Activated T-cell treated with anti-CD3 and anti-CD28 coated beads, Interleukin-2, amount 50 U/mL, for 72 hours (primary cell): ENCODE measurements at regions not wholly inside any gene's neighbourhood (a gene's known extent, or its start where the extent isn't known, plus 50 kb on each side); places are given as distances from the start of the nearest gene placed in this dataset.

ENCODE experiments used
- ATAC-seq, 2 donors: fragments of 150-1000 bp; cut with Tn5 transposase; replicated peaks in 1 of 2; 2 replicates each; pipeline ENCODE4 v1.10.0; 2021; ENCODE audit warnings: moderate library complexity in 2 of 2, mild to moderate bottlenecking in 1 of 2
- DNase-seq, 2 donors: peaks; one replicate each; pipeline ENCODE4 v3.0.0; 2021 to 2022; ENCODE audit warnings: mixed read lengths in 1 of 2
- H3K27ac Mint-ChIP-seq: one replicate; pipeline ENCODE4 v1.8.0; 2022; ENCODE audit warnings: mild to moderate bottlenecking, moderate library complexity, mixed read lengths
- H3K27me3 Mint-ChIP-seq: one replicate; pipeline ENCODE4 v1.8.0; 2022; ENCODE audit warnings: low read depth, mixed read lengths
- H3K36me3 Mint-ChIP-seq, 2 donors: one replicate each; pipeline ENCODE4 v1.8.0; 2022; ENCODE audit warnings: mixed read lengths in 2 of 2, mild to moderate bottlenecking in 1 of 2; ENCODE audit not compliant: insufficient read depth in 2 of 2
- H3K4me1 Mint-ChIP-seq: one replicate; pipeline ENCODE4 v1.8.0; 2022; ENCODE audit warnings: low read depth, mixed read lengths
- H3K4me3 Mint-ChIP-seq, 2 donors: one replicate each; pipeline ENCODE4 v1.8.0; 2022; ENCODE audit warnings: mild to moderate bottlenecking in 2 of 2, mixed read lengths in 2 of 2, moderate library complexity in 2 of 2
- H3K9me3 Mint-ChIP-seq, 2 donors: one replicate each; pipeline ENCODE4 v1.8.0; 2022; ENCODE audit warnings: mixed read lengths in 2 of 2

DNA sequence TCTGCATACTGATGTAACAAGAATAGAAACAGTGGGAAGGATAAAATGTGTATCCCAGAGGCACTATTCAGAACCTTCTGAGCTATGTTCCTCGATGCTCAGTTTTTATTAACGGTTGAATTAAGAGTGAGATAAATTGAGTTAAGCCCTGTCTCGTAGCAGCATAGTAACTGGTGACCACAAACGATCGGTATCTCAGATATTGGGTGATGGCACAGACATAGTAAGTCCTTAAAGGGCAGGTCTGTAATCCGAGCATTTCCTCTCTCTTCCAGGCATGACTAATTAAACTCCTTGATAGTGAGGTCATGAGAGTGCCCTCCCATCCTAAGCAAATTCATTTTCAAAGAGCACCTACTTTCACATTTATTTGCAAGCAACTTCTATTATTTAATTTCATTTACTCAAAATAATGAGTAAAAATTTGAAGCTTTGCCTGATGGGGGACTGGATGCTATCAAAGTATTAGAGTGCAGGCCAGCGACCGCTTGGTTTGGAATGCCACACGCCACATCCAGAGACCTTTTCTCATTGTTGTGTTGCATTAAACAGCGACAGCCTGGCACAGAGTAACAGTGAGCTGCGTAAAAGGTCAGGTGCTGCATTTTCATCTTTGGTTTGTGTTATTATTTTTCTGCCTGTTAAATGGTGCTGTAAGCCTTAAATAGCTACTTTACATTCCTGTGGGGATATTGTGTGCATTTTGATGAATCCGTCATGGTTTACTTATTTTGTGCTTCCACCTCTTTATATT lies 101.9 kb downstream of the PCDH7 start:
- Mint-ChIP-seq H3K9me3 (peaks cover 5 to 10% of the 10 kb centered on the region in 2 donors), H3K27me3 (no peaks in the 10 kb centered on the region), H3K4me1 (no peaks in the 10 kb centered on the region), H3K36me3 (no peaks in the 10 kb centered on the region), H3K4me3 (no peak overlapping the region), H3K27ac (no peak overlapping the region)
- no peak for ATAC-seq
- no peak for DNase-seq

DNA sequence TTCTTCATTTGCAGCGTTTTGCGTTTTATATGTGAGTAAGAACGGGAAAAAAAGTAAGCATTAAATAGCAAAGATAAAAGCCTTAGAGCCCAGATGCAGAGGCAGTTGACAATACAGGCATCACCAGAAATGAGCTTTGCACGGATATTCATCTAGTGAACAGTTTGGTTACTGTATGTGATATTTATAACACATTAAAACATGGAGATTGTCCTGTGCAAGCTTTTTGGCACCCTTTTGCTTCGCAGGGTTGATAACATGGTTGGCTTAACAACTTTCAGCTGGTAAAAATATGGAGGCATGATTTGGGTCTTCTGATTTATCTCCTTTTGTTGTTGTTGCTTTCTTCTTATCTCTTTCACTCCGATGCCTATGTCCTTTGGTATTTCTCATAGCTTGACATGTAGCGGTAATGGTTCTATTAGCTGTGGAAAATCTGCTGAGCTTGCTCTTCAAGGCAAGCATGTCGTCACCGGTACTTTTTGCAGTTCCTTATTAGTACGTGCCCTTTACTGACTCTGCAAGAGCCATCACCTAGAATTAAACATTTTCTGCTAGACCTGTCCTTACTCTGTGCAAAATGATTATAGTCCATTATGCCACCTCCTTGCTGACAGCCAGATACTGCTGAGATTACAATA lies 102.9 kb downstream of the PCDH7 start:
- no peaks in the 10 kb centered on the region for H3K27me3 Mint-ChIP-seq
- no peaks in the 10 kb centered on the region for H3K4me1 Mint-ChIP-seq
- H3K4me3 Mint-ChIP-seq: no peak overlapping the region
- H3K27ac Mint-ChIP-seq: no peak overlapping the region
- ATAC-seq (no peak), DNase-seq (no peak)
- H3K36me3 Mint-ChIP-seq: no peaks in the 10 kb centered on the region
- peaks cover 5% of the 10 kb centered on the region in 2 donors for H3K9me3 Mint-ChIP-seq

DNA sequence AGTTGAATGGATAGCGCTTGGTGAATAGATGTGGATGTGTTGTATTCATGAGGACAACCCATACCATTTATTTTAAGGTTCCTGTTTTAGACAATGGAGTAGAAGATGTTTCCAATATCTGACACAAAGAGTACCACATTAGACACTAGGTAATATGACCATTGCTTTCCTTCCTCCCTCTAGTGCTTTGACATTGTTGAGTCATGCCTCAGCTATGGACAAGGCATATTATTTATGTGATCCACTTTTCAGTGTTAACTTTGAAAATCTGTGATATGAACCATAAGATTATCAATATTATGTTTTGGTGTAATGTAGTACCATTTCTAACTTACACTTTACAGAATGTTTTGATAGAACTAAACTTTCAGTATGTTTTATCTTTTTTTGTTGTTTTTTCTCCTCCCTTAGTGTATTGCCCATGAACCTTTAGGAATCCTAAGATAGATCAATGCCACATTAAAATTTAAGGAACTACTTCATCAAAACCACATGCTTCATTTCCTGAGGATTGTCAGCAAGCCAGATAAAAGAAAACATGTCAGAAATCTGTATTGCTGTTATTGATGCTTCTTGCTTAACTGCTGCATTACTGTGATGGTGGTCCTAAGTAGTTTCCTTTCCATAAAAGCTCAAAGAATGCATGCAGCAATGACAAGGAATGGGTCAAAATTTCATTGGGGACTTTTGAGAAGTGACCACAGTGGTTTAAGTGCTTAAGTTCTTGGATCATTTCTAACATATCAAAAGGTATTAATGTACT lies 105.0 kb downstream of the PCDH7 start:
- H3K27ac Mint-ChIP-seq: no peak overlapping the region
- no peaks in the 10 kb centered on the region for H3K27me3 Mint-ChIP-seq
- DNase-seq (no peak), ATAC-seq (no peak)
- no peak overlapping the region for H3K4me3 Mint-ChIP-seq
- peaks cover 5% of the 10 kb centered on the region in 2 donors for H3K9me3 Mint-ChIP-seq
- no peaks in the 10 kb centered on the region for H3K4me1 Mint-ChIP-seq
- no peaks in the 10 kb centered on the region for H3K36me3 Mint-ChIP-seq

DNA sequence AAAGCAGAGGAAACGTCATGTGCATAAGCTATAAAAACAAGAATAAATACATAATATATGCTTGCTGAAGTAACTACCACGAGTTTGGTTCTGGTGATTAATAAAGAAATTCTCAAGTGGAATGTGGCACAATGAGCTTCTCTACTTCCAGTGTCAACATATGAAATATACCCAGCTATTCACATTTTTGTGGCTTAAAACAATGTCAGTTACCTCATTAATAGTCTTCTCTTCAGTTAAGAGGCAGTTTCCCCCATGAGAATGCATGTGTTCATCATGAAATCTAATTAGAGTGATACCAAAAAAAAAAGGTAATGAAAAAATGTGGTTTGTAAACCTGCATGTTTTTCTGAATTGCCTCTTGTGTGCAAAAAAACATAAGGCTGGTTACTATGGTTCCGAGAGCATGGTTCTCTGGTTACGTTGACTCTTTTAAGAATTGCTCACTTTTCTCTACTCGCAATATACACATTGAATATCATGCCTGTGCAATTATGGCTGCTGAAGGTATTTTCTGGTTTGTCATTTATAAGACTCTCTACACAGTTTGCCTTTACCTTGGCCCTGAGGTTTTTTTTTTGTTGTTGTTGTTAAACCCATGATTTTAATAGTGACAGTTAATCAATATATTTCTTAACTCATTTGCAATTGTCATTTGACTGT lies 108.2 kb downstream of the PCDH7 start:
- DNase-seq: no peak
- Mint-ChIP-seq H3K27ac (no peak overlapping the region), H3K36me3 (no peaks in the 10 kb centered on the region), H3K4me1 (no peaks in the 10 kb centered on the region), H3K27me3 (no peaks in the 10 kb centered on the region), H3K9me3 (peaks cover 7 to 10% of the 10 kb centered on the region in 2 donors), H3K4me3 (no peak overlapping the region)
- no peak for ATAC-seq

DNA sequence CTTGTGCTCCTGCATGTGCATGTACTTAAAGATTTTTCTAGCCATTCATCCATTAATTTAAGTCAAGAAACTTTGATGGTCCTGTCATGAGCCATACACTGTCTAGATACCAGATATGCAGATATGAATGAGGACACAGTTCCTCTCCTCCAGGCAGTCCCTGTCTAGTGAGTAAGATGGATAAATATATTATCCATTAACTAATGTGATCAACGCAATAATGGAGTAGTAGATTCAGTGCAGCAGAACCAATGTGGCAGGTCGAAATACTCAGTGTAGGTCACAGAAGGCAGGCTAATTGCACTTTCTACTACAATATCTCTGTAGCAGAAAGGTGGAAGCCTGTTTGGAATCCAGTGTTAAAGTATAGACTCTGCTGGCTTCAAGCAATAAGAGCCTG lies 112.5 kb downstream of the PCDH7 start:
- no peaks in the 10 kb centered on the region for H3K27me3 Mint-ChIP-seq
- no peaks in the 10 kb centered on the region for H3K36me3 Mint-ChIP-seq
- no peak overlapping the region for H3K4me3 Mint-ChIP-seq
- H3K27ac Mint-ChIP-seq: no peak overlapping the region
- no peak for DNase-seq
- ATAC-seq: no peak
- peaks cover 9 to 11% of the 10 kb centered on the region in 2 donors for H3K9me3 Mint-ChIP-seq
- H3K4me1 Mint-ChIP-seq: no peaks in the 10 kb centered on the region

DNA sequence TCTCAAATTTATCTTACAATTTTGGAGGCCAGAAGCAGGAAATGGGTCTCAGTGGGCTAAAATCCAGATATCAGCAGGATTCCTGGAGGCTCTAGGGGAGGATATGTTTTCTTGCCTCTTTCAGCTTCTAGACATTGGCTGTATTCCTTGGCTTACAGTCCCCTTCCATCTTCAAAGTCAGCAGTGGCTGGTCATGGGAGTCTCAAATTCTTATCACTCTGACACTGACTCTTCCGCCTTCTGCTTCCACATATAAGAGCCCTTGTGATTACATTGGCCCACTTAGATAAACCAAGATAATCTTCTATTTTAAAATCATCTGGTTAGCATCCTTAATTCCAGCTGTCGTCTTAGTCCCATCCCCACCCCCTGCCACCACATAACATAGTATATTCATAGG lies 113.0 kb downstream of the PCDH7 start:
- no peak for ATAC-seq

DNA sequence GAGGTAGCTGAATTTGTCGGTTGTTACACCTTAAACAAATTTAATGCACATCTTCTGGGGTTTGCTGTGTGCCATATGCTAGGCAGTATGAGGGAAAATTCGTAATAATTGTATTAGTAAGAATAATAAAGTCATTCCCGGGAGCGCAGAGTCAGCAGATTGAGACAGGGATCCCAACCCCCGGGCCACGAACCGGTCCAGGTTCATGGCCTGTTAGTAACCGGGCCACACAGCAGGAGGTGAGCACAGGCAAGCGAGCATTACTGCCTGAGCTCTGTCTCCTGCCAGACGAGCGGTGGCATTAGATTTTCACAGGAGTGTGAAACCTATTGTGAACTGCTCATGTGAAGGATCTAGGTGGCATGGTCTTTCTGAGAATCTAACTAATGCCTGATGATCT lies 114.9 kb downstream of the PCDH7 start:
- Mint-ChIP-seq H3K4me3 (no peak overlapping the region), H3K4me1 (no peaks in the 10 kb centered on the region), H3K27me3 (no peaks in the 10 kb centered on the region), H3K36me3 (no peaks in the 10 kb centered on the region), H3K9me3 (peaks cover 10 to 14% of the 10 kb centered on the region in 2 donors), H3K27ac (no peak overlapping the region)
- DNase-seq (no peak), ATAC-seq (no peak)

More for the DNA sequence above, 113.0 kb downstream of the PCDH7 start:
- Mint-ChIP-seq H3K27ac (no peak overlapping the region), H3K4me1 (no peaks in the 10 kb centered on the region), H3K27me3 (no peaks in the 10 kb centered on the region), H3K4me3 (no peak overlapping the region), H3K36me3 (no peaks in the 10 kb centered on the region), H3K9me3 (peaks cover 9 to 11% of the 10 kb centered on the region in 2 donors)
- no peak for DNase-seq

DNA sequence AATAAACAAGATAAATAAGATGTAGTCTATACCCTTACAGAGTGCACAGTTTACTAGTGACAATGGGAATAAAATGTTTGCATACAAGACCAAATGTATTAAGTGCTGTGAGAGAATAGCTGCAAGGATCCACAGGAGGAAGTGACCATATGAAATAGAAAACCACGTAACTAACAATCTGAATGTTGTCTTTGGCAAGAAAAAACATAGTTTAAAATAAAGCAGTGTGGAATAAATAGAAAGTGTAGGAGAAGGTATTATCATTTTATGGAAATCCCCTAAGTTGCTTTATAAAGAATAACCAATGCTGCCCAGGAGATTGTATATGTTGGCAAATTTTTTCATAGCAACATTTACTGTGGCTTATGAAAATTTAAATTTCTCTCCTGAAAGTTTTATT lies 116.1 kb downstream of the PCDH7 start:
- DNase-seq (no peak), ATAC-seq (no peak)
- no peaks in the 10 kb centered on the region for H3K4me1 Mint-ChIP-seq
- H3K9me3 Mint-ChIP-seq: peaks cover 7 to 8% of the 10 kb centered on the region in 2 donors
- no peaks in the 10 kb centered on the region for H3K36me3 Mint-ChIP-seq
- H3K27ac Mint-ChIP-seq: no peak overlapping the region
- H3K4me3 Mint-ChIP-seq: no peak overlapping the region
- no peaks in the 10 kb centered on the region for H3K27me3 Mint-ChIP-seq

DNA sequence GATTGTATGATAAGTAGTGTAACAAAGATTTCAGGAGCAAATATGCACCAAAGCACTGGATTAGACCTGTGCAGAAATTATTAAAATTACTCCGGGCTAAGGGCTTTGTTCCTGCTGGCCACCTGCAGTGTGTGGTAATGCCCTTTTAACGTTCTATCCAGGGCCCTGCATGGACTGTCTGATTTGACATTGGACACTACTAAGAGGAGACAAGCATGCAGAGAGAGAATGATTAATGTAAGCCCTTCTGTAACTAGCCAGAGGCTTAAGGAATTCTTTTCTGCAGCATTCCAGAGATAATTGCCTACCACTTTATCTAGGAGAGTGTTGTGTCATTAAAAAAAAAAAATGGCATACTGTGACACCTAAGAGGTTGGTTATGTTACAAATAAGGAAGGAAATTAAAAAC lies 117.0 kb downstream of the PCDH7 start:
- H3K27me3 Mint-ChIP-seq: no peaks in the 10 kb centered on the region
- no peak for DNase-seq
- no peak overlapping the region for H3K4me3 Mint-ChIP-seq
- peaks cover 7 to 8% of the 10 kb centered on the region in 2 donors for H3K9me3 Mint-ChIP-seq
- H3K4me1 Mint-ChIP-seq: no peaks in the 10 kb centered on the region
- ATAC-seq: no peak
- H3K36me3 Mint-ChIP-seq: no peaks in the 10 kb centered on the region
- H3K27ac Mint-ChIP-seq: no peak overlapping the region

DNA sequence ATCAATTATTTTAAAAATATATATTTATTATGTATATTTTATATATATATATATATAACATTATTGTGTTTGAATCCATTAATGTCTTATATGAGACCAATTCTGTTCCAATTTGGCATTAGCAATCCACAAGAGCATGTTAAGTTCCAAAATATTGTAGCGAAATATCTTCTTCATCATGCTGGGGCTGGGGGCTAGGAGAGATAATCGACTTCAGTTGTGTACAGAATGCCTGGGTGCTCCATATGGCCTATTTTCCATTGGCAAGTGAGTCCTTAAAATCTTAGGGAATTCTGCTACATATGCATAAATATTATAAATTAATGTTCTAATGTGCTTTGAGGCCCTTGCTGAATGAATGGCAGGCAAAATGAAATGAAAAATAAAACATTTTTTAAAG lies 117.7 kb downstream of the PCDH7 start:
- Mint-ChIP-seq H3K4me1 (no peaks in the 10 kb centered on the region), H3K9me3 (peaks cover 8 to 10% of the 10 kb centered on the region in 2 donors), H3K27ac (no peak overlapping the region), H3K4me3 (no peak overlapping the region), H3K36me3 (no peaks in the 10 kb centered on the region), H3K27me3 (no peaks in the 10 kb centered on the region)
- ATAC-seq (no peak), DNase-seq (no peak)

DNA sequence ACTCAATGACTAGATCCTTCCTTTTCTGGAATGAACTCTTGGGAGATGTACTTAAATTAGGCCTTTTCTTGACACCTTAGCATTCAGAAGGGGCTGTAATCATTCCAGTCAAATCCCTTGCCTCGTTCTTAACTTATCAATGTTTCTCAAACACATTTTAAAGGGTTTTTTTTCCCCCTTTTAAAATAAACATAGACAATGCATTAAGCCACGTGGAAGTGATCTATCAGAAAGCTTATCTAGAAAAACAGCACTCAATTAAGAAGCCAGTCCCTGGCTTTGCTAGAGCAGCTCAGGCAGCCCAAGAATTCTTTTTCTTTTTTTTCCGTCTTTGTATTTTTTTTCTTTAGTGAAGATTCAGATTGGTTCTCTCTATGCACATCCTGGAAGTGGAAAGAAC lies 118.2 kb downstream of the PCDH7 start:
- DNase-seq (no peak), ATAC-seq (no peak)
- no peaks in the 10 kb centered on the region for H3K27me3 Mint-ChIP-seq
- no peak overlapping the region for H3K4me3 Mint-ChIP-seq
- H3K4me1 Mint-ChIP-seq: no peaks in the 10 kb centered on the region
- H3K9me3 Mint-ChIP-seq: peaks cover 8 to 10% of the 10 kb centered on the region in 2 donors
- no peaks in the 10 kb centered on the region for H3K36me3 Mint-ChIP-seq
- no peak overlapping the region for H3K27ac Mint-ChIP-seq

DNA sequence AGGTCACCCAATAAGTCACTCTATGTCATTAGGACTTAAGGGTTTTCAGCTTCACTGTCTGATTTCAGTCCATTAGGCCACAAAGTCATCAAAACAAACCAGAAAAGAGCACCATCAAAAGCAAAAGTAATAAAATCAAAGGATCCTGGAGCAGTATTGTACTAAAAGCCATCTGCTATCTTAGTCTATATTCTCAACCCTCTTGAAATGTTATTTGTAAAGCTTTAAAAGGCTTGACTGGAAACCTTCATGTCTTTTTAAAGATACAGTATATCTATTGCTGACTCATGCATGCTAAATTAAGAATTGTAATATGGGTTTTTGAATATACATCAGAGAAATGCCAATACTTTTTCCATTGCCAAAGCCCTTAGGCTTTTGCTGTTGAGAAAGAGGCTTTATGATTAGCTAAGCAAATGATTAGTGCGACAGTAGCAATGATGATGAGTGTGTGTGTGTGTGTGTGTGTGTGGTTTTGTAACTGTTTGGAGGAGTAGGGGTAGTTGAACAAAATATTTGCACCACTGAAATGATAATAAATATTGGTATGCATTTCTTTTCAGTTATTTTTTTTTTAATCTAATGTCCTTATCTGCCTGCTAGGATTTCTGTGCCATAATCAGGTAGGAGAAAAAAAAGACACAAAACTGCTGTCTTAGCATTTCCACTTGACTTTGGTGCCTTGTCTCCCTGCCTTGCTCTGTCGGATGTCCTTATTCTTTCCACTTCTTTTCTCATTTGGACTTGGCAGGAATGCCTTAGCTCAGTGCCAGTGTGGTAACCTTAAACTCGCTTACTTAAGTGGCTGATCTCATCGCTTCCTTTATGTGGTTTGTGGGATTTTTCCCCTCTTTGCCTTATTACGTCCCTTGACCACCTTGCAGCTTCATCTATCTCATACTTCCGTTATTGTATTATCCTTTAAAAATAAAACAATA lies 119.7 kb downstream of the PCDH7 start:
- H3K36me3 Mint-ChIP-seq: no peaks in the 10 kb centered on the region
- H3K27me3 Mint-ChIP-seq: no peaks in the 10 kb centered on the region
- DNase-seq: no peak
- no peak overlapping the region for H3K27ac Mint-ChIP-seq
- no peak for ATAC-seq
- no peak overlapping the region for H3K4me3 Mint-ChIP-seq
- H3K4me1 Mint-ChIP-seq: no peaks in the 10 kb centered on the region
- H3K9me3 Mint-ChIP-seq: peaks cover 4 to 8% of the 10 kb centered on the region in 2 donors
